AG10803 (cell line): ENCODE measurements at regions not wholly inside any gene's neighbourhood (a gene's known extent, or its start where the extent isn't known, plus 50 kb on each side); places are given as distances from the start of the nearest gene placed in this dataset.
"Not testable (repeated sequence)": the region's sequence is repeated elsewhere in the genome, so short reads cannot be mapped to it uniquely, and the experiment has no call there.

Experiments
- DNase-seq: peaks from one replicate; pipeline ENCODE4 v3.0.0; 2010; ENCODE audit warnings: low read depth
- H3K4me3 ChIP-seq: 2 replicates; pipeline ENCODE4 v1.5.1; 2011; ENCODE audit warnings: mild to moderate bottlenecking, low read length, control low read depth
- TF ChIP-seq, protein P1 (sequence below): conservative IDR thresholded peaks from 2 replicates; pipeline ENCODE4 v1.5.1; 2011; ENCODE audit warnings: mild to moderate bottlenecking, low read length, control low read depth, inconsistent platforms

DNA sequence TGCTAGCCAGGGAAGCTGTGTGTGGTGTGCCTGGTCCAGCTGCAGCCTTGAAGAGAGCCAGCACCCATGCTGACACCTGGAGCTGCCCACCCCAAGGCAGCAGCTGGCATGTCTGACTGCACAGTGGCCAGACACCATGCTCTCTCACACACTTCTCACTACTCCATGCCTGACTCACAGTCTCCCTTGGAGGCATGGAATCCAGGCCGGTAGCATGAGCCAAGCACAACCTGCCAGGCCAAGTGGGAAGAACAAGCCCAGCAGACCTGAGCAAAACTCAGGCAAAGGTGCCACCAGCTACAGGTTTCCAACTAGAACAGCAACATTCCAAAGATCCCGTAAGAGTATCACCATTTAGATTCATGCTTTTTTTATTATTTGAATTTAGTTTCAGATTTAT, 625.3 kb upstream of the LRRTM4 start:
- TF ChIP-seq, protein P1, sequence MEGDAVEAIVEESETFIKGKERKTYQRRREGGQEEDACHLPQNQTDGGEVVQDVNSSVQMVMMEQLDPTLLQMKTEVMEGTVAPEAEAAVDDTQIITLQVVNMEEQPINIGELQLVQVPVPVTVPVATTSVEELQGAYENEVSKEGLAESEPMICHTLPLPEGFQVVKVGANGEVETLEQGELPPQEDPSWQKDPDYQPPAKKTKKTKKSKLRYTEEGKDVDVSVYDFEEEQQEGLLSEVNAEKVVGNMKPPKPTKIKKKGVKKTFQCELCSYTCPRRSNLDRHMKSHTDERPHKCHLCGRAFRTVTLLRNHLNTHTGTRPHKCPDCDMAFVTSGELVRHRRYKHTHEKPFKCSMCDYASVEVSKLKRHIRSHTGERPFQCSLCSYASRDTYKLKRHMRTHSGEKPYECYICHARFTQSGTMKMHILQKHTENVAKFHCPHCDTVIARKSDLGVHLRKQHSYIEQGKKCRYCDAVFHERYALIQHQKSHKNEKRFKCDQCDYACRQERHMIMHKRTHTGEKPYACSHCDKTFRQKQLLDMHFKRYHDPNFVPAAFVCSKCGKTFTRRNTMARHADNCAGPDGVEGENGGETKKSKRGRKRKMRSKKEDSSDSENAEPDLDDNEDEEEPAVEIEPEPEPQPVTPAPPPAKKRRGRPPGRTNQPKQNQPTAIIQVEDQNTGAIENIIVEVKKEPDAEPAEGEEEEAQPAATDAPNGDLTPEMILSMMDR = no peak
- H3K4me3 ChIP-seq = no peak overlapping the region
- no peak for DNase-seq

DNA sequence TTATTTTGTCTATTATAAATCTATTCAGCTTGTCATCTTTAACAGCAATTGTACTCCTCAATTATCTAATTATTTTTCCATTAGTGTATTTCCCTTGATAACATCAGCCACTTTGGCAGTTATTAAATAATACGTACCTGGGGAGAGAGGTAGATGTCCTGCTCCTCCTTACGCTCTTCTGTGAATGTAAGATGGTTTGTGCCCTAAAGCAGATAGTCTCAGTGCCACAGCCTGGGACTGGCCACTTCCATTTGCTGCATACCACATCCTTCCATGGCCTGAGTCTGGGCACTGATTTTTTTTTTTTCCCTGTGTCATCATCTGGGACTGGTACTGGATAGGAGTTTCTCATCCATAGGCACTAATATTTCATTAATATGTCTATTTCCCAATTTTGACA, 632.4 kb upstream of the LRRTM4 start:
- TF ChIP-seq, protein P1 = no peak
- DNase-seq = no peak

GRCh38 chr2:78162202-78162601, 640.0 kb upstream of the LRRTM4 start:
- H3K4me3 ChIP-seq = no peak overlapping the region
- TF ChIP-seq, protein P1 = no peak
- DNase-seq = no peak

More for the DNA sequence above, 632.4 kb upstream of the LRRTM4 start:
- H3K4me3 ChIP-seq = no peak overlapping the region

- not testable (repeated sequence) for DNase-seq
These were observed 650.0 kb upstream of the LRRTM4 start for GRCh38 chr2:78172157-78172556.

GRCh38 chr2:78175645-78176044, 653.5 kb upstream of the LRRTM4 start:
- no peak overlapping the region for H3K4me3 ChIP-seq
- DNase-seq = no peak
- TF ChIP-seq, protein P1 = no peak

More at GRCh38 chr2:78172157-78172556, 650.0 kb upstream of the LRRTM4 start:
- H3K4me3 ChIP-seq = not testable (repeated sequence)

DNA sequence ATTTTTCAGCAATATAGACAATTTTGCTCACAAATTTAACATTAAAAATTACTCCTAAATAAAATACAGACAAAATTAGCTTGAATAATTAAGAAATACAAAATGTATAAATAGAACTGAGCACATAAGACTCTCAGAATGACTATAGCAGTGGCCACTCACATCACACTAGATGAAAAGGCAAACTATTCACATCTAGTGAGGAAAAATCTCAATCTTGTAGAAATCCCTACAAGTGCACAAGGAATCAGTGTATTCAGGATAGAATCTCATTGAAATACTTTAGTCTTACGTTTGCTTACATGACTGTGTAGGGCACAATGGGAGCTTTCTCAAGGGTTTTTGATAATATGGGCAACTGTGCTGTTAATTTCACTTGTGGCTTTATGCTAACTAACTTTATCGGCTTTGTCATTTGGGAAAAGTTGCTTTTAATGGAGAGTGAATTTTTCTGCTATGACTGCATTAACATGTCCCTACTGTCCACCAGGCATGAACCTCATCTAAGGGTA, 678.9 kb upstream of the LRRTM4 start:
- TF ChIP-seq, protein P1 = no peak
- H3K4me3 ChIP-seq = no peak overlapping the region
- no peak for DNase-seq

DNA sequence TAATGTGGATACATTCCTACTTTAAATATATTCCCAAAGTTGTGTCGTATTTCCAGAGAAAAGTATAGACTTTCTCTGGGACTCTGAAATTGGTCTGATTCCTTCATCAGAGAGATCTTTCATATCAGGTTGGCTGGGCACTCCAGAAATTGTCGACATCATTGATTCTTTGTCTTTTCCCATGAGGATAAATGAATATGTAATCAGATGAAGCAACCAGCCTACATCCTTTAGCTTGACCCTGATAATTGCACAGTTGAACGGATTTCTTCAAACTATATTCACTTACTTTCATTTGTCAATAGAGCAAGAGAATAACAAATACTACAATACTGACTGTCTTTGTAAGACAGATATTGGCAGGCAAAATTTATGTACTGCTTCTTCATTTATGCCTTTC, 680.2 kb upstream of the LRRTM4 start:
- TF ChIP-seq, protein P1 = no peak
- H3K4me3 ChIP-seq = no peak overlapping the region
- DNase-seq = no peak

GRCh38 chr2:78202986-78203670, 681.0 kb upstream of the LRRTM4 start:
- TF ChIP-seq, protein P1 = no peak
- no peak for DNase-seq
- no peak overlapping the region for H3K4me3 ChIP-seq
